ENCODE measurements at regions not wholly inside any gene's neighbourhood (a gene's known extent, or its start where the extent isn't known, plus 50 kb on each side); places are given as distances from the start of the nearest gene placed in this dataset.
"Not testable (repeated sequence)": the region's sequence is repeated elsewhere in the genome, so short reads cannot be mapped to it uniquely, and the experiment has no call there.

DNA sequence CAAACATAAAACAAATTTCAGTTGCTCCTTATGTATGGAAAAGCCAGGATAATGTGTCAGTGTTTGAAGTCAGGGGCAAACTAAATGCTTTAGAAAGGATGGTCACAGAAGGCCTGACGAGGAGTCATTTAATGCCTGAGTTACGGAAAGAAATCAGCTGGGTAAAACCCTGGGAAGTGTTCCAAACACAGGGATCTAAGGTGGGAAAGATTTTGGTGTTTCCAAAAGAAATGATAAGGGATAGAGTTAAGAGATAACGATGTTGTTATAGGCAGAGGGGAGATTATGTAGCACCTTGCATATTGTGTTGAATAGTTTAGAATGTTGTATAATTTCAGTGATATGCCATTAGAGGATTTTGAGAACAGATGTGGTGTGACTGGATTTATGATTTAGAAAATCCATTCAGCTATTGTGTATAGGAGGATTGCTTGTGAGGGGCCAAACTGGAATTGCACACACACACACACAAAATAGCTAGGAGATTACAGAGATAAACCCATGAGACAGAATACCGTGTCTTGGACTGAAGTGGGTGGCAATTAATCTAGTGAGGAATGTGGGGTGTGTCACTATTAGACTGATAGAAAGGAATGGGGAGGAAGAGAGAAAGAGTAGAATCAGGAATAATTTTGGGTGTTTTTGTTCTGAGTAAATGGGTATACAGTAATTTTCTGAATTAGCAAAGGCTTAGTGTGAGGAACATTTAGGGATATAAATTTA lies 274.2 kb upstream of the DAB2 start:
- DNase-seq (ENCODE audit: low spot score), result no peak

DNA sequence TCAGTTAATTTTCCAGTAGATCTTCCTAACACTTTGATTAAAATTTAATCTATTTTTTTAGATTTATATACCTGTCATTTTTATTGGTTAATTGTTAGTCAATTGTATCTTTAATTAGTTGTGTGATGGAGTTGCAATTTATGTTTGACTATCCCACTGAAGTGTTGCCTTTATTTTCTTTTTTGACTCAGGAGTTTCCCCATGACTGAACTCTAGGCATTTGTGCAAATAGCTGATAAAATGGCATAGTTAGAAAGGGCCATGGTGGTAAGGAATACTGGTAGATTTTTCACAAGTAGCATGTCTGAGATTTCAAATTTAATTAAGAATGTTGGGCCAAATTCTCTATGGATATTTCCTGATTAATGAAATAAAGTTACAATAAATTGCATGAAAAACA lies 273.1 kb upstream of the DAB2 start:
- DNase-seq (ENCODE audit: low spot score), result no peak

- no peak for DNase-seq (ENCODE audit: low spot score)
Observed at GRCh38 chr5:39696672-39697398, 272.1 kb upstream of the DAB2 start.

DNA sequence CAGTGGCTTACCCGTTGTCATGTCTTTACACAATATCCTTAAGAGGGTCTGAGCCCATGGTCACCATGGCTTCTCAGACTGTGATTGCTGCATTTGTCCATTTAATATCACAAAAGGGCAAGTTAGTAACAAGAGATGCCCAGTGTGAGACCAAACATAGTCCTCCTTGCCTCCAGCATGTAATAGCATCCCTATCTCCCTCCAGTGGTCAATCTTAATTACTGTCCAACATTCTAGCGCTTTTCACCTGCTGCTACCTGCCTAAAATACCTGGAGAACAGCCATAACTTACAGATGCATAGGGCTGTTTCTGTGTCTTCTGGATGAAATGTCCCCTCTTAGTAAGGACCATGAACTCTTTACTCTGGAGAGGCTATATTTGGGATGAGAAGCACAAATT lies 267.2 kb upstream of the DAB2 start:
- no peak for DNase-seq (ENCODE audit: low spot score)

DNA sequence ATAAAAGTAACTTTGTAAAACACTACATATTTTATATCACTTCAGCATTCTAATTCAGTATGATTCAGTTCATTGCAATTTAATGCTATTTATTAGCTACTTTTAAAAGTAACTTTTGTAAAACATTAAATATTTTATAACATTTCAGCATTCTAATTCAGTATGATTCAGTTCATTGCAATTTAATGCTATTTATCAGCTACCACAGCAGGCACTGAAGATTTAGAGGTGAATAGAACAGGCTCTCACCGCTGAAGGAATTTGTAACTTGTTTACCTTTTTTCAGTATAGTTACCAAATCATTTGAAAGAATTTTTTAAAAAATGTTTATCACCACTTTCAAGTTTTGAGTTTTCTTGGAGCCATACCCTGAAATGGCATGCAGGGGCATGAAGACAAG lies 266.4 kb upstream of the DAB2 start:
- no peak for DNase-seq (ENCODE audit: low spot score)

DNA sequence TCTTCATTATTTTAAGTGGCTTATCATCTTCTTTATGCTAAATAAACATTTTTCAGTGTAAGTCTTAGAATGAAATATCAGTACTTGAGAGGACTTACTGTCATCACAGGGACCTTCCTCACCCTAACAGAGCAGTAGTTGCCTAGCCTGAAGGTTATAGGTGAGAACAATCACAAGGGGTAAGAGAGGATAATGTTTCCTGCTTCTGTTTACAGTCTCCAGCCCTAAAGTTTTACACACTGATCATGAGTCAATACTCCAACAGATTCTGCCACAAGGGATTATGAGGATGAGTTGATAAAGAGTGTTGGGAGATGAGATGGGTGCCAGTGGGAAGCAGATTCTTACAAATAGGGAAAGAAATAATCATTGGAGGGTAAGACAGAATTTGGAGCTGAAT lies 265.1 kb upstream of the DAB2 start:
- DNase-seq (ENCODE audit: low spot score), result no peak

- DNase-seq (ENCODE audit: low spot score), result not testable (repeated sequence)
Observed at GRCh38 chr5:39687924-39688323, 263.1 kb upstream of the DAB2 start.

DNA sequence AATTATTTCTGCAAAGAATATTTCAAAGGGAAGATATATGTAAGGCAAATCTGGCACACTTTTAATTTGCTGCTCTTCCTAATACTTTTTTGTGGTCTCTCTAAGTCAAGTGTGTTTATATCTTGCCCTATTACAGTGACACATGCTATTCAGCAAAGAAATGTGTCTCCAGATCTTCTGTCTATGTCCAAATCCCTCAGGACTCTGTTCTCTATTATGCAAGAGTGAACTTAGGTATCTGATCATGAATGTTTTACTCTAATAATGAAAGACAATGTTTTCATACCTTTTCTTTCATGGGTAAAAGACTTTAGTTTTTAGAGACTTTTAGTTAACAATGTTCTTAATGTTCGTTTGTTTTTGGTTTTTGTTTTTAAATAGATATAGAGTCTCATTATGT lies 255.4 kb upstream of the DAB2 start:
- DNase-seq (ENCODE audit: low spot score), result no peak

DNA sequence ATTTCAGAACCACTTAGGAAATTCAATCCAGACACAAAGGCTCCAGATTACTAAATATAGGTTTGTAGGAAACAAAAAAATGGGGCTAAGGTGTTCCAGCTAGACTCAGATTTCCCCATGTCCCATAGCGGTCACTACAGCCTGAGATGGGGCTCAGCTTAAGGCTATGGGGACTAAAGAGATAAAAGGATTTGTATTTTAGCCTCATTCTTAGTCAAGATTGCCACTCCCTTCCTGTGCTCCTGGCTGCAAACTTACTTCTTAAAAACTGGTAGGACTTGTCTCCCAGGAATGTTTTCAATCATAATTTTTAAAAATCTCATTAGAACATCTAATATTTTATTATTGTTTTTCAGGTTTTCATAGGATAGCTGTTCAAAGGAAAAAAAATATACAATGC lies 253.8 kb upstream of the DAB2 start:
- DNase-seq (ENCODE audit: low spot score), result no peak

DNA sequence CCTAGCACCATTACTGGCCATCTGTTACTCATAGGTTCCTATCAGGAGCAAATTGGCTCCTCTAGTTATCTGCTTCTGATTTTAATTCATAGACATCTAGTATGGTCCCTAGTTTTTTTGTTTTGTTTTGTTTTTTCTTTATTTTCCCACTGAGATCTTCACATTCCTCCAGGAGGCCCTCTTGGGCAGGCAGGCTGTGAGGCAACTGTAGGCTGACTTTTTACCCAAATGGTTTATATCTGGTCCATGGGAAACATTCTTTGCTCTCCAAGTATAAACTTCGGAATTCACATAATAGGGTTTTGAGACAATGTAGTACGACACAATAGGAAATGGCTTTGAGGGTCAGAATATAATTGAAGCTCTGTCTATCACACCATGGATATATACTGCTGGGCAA lies 250.9 kb upstream of the DAB2 start:
- no peak for DNase-seq (ENCODE audit: low spot score)

GRCh38 chr5:39674209-39675082 lies 249.7 kb upstream of the DAB2 start:
- DNase-seq (ENCODE audit: low spot score), result no peak

- DNase-seq (ENCODE audit: low spot score), result no peak
Observed at GRCh38 chr5:39671561-39671961, 246.8 kb upstream of the DAB2 start.

DNA sequence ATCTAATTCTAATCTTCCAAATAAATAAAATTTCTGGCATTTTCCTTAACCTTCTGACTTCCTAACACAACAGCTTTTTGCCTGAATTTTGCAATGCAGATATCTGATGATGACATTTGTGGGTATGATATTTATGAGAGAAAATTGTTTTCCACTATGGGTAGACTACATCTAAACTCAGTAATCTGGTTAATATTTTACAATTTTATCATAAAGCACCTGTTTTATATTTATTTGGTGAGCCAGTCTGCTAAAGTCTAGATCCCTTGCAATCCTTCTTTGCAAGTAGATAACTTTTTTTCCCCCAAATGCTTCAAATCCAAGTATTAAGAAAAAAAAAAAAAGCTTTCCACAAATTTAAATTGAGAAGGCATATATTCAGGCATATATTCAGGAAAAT lies 246.2 kb upstream of the DAB2 start:
- DNase-seq (ENCODE audit: low spot score), result no peak

DNA sequence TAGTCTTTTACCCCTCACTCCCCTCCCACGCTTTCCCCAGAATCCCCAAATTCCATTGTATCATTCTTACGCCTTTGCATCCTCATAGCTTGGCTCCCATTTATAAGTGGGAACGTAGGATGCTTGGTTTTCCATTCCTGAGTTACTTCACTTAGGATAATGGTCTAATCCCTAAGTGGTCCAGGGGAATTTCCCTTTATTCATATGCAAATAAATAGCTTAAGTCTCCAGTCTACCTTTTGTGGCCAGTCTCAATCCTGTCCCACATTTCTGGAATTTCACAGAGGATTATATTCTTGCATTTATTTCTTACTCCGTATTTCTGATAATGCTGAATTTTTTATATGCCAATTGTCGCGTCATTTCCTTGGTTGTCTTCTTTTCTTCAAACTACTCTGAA lies 245.6 kb upstream of the DAB2 start:
- no peak for DNase-seq (ENCODE audit: low spot score)

DNA sequence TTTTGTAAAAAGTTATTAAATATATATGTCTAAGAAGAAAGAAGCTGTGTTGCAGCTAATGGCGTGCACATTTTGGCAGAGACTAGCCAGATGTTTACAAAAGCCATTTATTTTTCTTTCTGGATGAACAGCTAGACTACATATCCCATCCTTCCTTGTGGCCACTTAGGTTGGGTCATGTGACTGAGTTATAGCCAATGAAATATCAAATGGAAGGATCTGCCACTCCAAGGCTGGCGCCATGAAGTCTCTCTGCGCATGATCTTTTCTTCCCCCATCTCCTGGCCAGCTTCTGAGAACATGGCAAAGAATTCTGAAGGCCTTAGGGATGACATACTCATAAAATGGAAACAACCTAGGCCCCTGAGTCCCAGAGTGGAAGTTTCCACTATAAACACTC lies 244.2 kb upstream of the DAB2 start:
- no peak for DNase-seq (ENCODE audit: low spot score)

- no peak for DNase-seq (ENCODE audit: low spot score)
Observed at GRCh38 chr5:39665328-39665727, 240.5 kb upstream of the DAB2 start.

DNA sequence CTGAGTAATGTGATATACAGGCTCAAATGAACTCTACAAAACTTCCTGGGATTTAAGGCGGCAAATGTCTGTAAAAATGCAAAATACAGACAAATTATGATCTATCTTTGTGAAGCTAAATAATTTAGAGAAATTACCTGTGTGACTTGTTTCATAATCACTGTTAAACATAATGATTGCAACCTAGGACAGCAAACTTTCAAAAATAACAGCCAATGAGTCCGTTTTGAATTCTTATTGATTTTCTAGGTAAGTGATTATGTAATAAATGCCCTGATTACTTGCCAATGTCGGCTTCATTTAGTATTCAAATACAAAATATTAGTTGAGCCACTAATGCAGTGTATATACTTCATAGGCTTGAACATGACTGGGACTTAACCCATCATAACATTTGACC lies 238.2 kb upstream of the DAB2 start:
- DNase-seq (ENCODE audit: low spot score), result no peak

DNA sequence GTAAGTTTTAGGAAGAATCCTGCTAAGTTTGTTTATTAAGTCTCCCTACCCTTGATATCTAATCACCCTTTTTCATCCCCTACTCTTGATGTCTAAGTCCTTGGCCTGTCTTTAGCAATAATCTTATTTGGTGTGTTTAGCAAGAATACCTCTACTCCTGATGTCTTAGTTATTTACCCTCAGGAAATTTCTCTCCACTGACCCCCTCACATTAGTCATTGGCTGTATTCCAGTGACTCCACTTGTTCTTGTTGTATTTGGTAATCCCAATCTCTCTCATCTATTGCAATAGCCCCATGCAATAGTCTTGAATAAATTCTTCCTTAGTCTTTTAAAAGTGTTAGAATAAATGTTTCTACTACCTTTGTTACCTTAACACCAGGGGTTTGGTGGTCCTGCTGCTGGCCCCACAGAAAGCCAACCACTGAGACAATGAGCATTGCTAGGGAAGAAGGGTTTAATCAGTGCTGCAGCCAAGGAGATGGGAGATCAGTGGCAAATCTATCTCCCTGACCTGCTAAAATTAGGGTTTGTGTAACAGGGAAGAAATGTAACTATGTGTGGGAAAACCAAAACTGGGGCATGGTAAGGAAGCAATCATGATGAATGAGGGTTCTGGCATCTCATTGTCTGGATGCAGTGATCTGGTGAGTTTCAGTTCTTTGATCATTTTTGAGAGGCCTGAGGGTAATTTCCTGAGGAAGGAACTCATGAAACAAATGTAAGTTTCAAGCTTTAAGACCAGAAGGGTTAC lies 236.4 kb upstream of the DAB2 start:
- no peak for DNase-seq (ENCODE audit: low spot score)

GRCh38 chr5:39660020-39660419 lies 235.2 kb upstream of the DAB2 start:
- no peak for DNase-seq (ENCODE audit: low spot score)

- DNase-seq (ENCODE audit: low spot score), result no peak
Observed at GRCh38 chr5:39658866-39659265, 234.1 kb upstream of the DAB2 start.

DNA sequence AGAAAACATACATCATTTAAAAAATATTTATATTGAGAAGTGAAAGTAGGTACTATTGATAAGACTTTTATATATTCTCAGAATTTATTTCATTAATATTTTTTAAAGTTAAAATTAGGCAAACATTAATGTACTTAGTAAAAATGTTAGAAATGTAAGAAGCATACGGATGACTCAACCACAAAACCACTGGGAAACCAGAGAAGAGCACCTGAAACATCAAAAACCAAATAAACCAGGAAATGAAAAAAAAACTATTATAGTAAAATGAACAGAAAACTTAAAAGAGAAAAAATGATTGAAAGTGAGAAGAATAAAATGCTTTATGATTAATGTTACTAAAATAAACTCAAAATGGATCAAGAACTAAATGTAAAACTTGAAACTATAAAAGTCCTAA lies 233.2 kb upstream of the DAB2 start:
- DNase-seq (ENCODE audit: low spot score), result no peak

DNA sequence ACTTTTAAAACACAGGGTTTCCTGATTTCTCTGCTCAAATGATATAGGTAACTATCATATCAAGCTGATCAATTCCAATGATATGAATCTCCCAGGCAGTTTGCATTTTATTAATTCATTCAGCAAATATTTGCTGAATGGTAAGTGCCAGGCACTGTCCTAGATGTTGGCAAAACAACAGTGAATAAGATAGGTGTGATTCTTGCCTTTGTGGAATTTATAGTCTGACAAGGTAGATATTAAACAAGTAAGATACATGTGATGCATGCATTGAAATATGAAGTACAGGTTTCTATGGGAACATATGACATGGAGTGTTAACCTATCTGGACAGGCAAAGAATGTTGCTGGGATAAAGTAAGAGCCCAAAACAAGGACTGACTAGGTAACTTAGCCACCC lies 231.8 kb upstream of the DAB2 start:
- no peak for DNase-seq (ENCODE audit: low spot score)

Data from mucosa of gallbladder (tissue), 1 donor.